Calu3 (cell line): ENCODE measurements at regions not wholly inside any gene's neighbourhood (a gene's known extent, or its start where the extent isn't known, plus 50 kb on each side); places are given as distances from the start of the nearest gene placed in this dataset.

ENCODE experiments used
- BruUV-seq: library from RNA; stranded (reverse); fragments of 400-500 nt; replicated peaks from 2 replicates; lab custom pipeline; 2021; lab: Mats Ljungman, UMichigan
- CTCF ChIA-PET: fragments of 300-600 bp; sonication (Branson Sonifier 250); formaldehyde crosslinking; loops from one replicate; lab custom pipeline; 2022; ENCODE audit warnings: antibody characterized with exemption; lab: Charles Lee
- DNase-seq: peaks from one replicate; pipeline ENCODE4 v3.0.0; 2022
- H3K27ac Mint-ChIP-seq: one replicate; pipeline ENCODE4 v1.8.0; 2022; ENCODE audit warnings: mixed read lengths; ENCODE audit not compliant: unreplicated experiment
- H3K27me3 Mint-ChIP-seq: one replicate; pipeline ENCODE4 v1.8.0; 2022; ENCODE audit warnings: mixed read lengths; ENCODE audit not compliant: unreplicated experiment
- H3K36me3 Mint-ChIP-seq: one replicate; pipeline ENCODE4 v1.8.0; 2022; ENCODE audit warnings: mild to moderate bottlenecking, moderate library complexity, mixed read lengths; ENCODE audit not compliant: insufficient read depth, unreplicated experiment
- H3K4me1 Mint-ChIP-seq: one replicate; pipeline ENCODE4 v1.8.0; 2022; ENCODE audit warnings: mild to moderate bottlenecking, low read depth, mixed read lengths; ENCODE audit not compliant: unreplicated experiment
- H3K4me3 Mint-ChIP-seq: one replicate; pipeline ENCODE4 v1.8.0; 2022; ENCODE audit warnings: mild to moderate bottlenecking, low read depth, moderate library complexity, mixed read lengths; ENCODE audit not compliant: unreplicated experiment
- H3K9me3 Mint-ChIP-seq: one replicate; pipeline ENCODE4 v1.8.0; 2022; ENCODE audit warnings: low read depth, mixed read lengths; ENCODE audit not compliant: unreplicated experiment
- intact Hi-C: fragments of 100-400 bp; cut with micrococcal nuclease; formaldehyde crosslinking; loops from one replicate; pipeline ENCODE4 v1.10.0; 2022; ENCODE audit not compliant: unreplicated experiment
- TF ChIP-seq, protein P1 (sequence below): fragments of 200-600 bp; IDR thresholded peaks from one replicate; pipeline ENCODE4 v1.8.0; 2022; ENCODE audit warnings: antibody characterized with exemption; ENCODE audit not compliant: unreplicated experiment

DNA sequence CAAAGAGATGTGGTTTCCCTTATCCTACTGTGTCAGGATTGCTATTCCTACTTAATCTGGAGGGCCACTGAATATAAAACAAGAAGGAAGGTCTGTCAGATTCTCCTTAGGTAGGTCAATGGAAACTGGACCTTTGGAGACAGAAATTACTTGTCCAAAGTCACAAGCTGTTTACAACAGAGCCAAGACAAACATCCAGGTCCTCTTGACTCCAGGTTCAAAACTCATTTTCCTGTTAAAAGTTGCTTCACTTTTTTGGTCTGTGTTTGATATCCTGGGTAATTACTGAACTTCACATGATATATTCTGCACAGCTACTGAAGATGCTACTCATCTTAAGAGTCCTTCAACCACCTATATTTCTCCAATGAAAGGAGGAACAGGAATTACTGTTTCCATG, 81.2 kb upstream of the ARHGAP32 start:
- Mint-ChIP-seq H3K36me3 (peaks cover 3% of the 10 kb centered on the region), H3K27ac (no peak overlapping the region), H3K4me3 (no peak overlapping the region), H3K4me1 (peaks cover 57% of the 10 kb centered on the region), H3K9me3 (no peaks in the 10 kb centered on the region), H3K27me3 (no peaks in the 10 kb centered on the region)
- BruUV-seq: no TSS peak
- no peak for DNase-seq
- CTCF ChIA-PET: no interaction called here
- TF ChIP-seq, protein P1, sequence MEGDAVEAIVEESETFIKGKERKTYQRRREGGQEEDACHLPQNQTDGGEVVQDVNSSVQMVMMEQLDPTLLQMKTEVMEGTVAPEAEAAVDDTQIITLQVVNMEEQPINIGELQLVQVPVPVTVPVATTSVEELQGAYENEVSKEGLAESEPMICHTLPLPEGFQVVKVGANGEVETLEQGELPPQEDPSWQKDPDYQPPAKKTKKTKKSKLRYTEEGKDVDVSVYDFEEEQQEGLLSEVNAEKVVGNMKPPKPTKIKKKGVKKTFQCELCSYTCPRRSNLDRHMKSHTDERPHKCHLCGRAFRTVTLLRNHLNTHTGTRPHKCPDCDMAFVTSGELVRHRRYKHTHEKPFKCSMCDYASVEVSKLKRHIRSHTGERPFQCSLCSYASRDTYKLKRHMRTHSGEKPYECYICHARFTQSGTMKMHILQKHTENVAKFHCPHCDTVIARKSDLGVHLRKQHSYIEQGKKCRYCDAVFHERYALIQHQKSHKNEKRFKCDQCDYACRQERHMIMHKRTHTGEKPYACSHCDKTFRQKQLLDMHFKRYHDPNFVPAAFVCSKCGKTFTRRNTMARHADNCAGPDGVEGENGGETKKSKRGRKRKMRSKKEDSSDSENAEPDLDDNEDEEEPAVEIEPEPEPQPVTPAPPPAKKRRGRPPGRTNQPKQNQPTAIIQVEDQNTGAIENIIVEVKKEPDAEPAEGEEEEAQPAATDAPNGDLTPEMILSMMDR: no peak
- intact Hi-C loops: no loop called here

DNA sequence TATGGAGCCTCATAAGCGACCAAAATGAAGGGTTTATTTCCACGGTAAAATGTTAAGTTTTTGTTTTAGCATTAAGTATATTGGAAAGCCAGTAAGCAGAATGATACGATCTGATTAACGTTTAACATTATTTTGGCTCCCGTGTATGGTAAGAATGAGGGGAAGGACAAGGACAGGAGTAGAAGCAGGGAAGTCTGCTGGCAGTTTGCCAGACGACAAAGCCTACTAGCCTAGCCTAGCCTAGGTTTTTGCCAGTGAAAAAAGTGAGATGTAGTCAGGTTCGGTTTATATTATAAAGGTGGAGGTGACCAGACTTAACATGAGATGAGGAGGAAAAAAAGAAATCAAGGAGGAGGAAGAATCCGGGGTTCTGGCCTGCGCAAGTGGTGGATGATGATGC, 78.9 kb upstream of the ARHGAP32 start:
- DNase-seq: no peak
- H3K4me1 Mint-ChIP-seq: peaks cover 37% of the 10 kb centered on the region
- TF ChIP-seq, protein P1: no peak
- H3K9me3 Mint-ChIP-seq: no peaks in the 10 kb centered on the region
- no peaks in the 10 kb centered on the region for H3K27me3 Mint-ChIP-seq
- intact Hi-C loops: no loop called here
- CTCF ChIA-PET: no interaction called here
- no peak overlapping the region for H3K4me3 Mint-ChIP-seq
- H3K27ac Mint-ChIP-seq: no peak overlapping the region
- BruUV-seq: no TSS peak
- H3K36me3 Mint-ChIP-seq: no peaks in the 10 kb centered on the region

DNA sequence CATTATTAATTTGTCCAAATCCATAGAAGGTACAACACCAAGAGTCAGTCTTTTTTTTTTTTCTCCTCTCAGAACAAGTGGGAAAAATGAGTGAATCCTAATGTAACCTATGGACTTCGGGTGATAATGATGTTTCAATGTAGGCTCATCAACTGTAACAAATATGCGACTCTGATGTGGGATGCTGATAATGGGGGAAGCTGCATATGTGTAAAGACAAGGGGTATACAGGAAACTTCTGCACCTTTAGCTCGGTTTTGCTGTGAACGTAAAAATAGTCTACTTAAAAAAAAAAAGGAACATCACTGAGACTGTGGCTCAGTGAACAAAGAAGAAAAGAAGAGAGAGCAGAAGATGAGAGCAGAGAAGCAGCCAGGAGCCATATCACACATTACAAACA, 78.3 kb upstream of the ARHGAP32 start:
- Mint-ChIP-seq H3K9me3 (no peaks in the 10 kb centered on the region), H3K36me3 (no peaks in the 10 kb centered on the region), H3K27me3 (no peaks in the 10 kb centered on the region), H3K4me3 (no peak overlapping the region), H3K27ac (no peak overlapping the region), H3K4me1 (peaks cover 32% of the 10 kb centered on the region)
- CTCF ChIA-PET: no interaction called here
- BruUV-seq: no TSS peak
- DNase-seq: no peak
- TF ChIP-seq, protein P1: no peak
- intact Hi-C loops: no loop called here

DNA sequence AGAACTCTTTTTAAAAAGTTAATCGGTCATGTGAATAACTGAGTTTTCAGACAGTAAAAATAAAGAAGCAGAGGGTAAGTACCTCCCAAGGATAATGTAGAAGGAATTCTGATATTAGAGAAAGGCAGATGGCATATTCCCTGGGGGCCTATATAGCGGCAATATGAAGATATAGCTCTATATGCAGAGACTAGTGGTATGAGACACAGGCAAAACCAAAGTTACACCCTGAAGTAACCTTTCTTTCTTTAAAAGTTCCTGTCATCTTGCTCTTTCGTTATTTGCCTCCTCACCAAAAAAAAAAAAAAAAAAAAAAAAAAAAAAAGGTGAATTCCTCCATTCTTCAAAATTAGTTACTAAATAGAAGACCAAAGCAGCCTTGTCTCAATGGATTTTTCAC, 76.2 kb upstream of the ARHGAP32 start:
- no TSS peak for BruUV-seq

More for the DNA sequence above, 76.2 kb upstream of the ARHGAP32 start:
- Mint-ChIP-seq H3K4me1 (peaks cover 19% of the 10 kb centered on the region), H3K9me3 (no peaks in the 10 kb centered on the region), H3K27ac (no peak overlapping the region), H3K27me3 (no peaks in the 10 kb centered on the region), H3K36me3 (no peaks in the 10 kb centered on the region), H3K4me3 (no peak overlapping the region)
- TF ChIP-seq, protein P1: no peak
- intact Hi-C loops: no loop called here
- CTCF ChIA-PET: interaction anchor here (0.6 kb wide), 1 partner anchor 97 kb away, joined by 3 read pairs; no protein-coding TSS in a partner anchor
- no peak for DNase-seq
